NOMO-1 (cell line): ENCODE measurements at regions not wholly inside any gene's neighbourhood (a gene's known extent, or its start where the extent isn't known, plus 50 kb on each side); places are given as distances from the start of the nearest gene placed in this dataset.

Source experiments
- DNase-seq, 2 experiments: peaks; one replicate each; lab custom pipeline; 2025; ENCODE audit not compliant: unreplicated experiment in 2 of 2; lab: John Stamatoyannopoulos, UW

DNA sequence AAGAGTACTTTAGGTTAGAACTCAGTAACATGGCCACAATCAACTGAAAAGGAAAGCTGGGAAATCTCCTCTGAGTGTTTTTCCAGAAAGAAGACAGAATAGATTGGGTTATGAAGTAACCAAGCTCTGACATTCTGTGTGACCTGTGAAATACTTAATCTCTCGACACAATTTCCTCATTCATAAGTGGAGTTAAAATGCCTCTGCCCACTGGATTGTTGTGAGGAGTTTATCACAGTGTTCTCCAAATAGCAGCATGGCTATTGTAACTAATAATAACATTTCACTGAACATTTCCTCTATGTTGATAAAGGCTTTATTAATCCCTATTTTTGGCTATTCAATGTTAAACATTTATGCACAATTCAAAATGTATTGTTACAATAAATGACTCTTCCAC is 311.0 kb downstream of the GABRB2 start:
- DNase-seq = no peak

DNA sequence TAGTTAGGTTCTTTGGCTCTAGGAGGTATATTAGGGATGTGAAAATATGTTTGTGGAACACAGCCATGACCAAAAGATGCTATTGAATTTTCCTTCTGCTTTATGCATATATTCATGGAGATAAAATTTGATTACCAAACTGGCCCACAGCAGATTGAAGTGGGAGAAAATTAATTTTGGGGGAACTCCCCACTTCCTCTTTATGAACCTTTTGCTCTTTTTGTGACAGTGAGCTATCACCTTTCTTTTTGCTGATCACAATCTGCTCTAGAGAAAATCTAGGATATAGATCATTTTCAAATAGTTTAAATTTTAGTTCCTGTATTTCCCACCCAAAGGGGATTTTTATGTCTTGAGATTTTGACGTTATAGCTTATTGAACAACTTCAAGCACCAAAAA is 313.0 kb downstream of the GABRB2 start:
- DNase-seq = no peak

DNA sequence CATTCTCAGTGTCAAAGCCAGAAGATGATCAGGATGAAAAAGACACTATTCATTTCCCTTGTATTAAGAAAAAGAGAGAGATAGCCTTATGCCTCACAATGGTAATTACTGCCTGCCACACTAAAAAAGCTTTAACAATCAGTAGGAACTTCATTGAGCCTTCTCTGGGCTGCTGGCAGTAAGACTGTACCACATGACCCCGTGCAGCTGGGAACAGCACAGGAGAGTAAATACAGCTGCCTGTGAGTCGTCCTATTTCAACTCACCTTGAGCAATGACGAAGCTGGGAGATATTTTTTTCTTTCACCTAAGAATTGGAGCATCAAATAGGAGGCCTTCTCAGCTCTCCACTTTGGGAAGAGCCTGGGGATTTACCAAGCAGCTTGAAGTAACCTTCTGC is 316.3 kb downstream of the GABRB2 start:
- DNase-seq = no peak

- DNase-seq = no peak
These were observed 326.7 kb downstream of the GABRB2 start for GRCh38 chr5:161219816-161220215.

DNA sequence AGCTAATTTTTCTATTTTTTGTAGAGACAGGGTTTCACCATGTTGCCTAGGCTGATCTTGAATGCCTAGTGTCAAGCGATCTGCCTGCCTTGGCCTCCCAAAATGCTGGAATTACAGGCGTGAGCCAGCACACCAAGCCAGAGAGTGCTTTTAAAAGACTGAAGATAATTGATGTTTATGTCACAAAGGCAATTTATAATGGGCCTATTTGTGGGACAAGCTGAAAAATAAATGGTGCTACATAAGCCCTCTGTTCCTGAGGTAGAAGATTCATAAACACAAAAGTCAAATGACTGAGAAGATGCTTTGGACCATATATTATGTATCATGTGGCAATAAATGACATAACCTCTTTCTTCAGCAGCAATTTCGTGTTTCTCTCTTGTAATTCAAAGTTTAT is 329.6 kb downstream of the GABRB2 start:
- DNase-seq = no peak

GRCh38 chr5:161212123-161212712 is 334.3 kb downstream of the GABRB2 start:
- no peak for DNase-seq

DNA sequence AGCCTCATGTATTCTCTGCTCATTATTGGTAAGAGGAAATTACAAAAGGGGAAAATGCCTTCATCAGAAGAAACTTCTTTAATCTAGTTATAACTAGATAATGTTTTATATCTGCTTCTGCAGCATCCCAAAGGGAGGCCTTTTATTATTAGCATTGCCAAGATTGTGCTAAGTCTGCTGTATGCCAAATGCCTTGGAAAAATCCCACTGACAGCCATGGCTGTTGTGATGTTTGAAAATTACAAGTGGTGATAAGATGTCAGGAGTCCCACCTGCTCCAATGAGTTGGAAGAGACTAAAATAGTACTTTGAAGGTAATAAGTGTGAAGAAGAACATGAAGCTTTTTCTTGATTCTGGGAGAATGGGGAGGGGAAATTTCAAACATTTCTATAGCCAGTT is 345.0 kb downstream of the GABRB2 start:
- no peak for DNase-seq

DNA sequence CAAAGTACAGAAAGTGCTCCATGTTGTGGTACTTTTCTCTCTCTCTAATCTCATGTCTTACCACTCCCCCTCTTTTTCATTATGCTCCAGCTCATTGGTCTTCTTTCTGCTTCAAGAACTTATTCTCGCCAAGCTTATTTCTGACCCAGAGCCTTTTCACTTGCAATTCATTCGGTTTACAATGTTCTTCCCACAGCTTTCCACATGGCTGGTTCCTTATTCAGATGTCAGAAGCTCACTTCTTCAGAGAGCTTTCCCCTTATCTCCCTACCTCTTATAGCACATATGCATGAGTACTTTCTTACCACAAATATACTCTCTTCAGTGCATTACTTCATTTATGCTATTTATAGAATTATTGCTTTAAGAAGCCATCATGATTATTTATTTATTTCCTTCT is 338.8 kb upstream of the ATP10B start:
- DNase-seq = no peak

GRCh38 chr5:161190086-161190485 is 338.1 kb upstream of the ATP10B start:
- DNase-seq = no peak

GRCh38 chr5:161189452-161189851 is 337.4 kb upstream of the ATP10B start:
- DNase-seq = no peak

- no peak for DNase-seq
These were observed 331.5 kb upstream of the ATP10B start for GRCh38 chr5:161183559-161183958.

GRCh38 chr5:161176221-161176620 is 324.2 kb upstream of the ATP10B start:
- DNase-seq = no peak

DNA sequence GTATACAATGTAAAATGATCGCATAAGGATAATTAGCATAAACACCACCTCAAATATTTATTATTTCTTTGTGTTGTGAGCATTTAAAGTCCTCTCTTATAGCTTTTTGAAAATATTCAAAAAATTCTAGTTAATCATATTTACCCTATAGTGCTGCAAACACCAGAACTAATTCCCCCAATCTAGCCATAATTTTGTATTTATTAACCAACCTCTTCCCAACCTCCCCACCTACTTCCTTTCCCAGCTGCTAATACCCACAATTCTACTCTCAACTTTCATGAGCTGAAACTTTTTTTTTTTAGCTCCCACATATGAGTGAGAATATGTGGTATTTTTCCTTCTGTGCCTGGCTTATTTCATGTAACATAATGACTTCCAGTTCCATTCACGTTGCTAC is 317.8 kb upstream of the ATP10B start:
- no peak for DNase-seq

- no peak for DNase-seq
These were observed 315.2 kb upstream of the ATP10B start for GRCh38 chr5:161167016-161167767.

DNA sequence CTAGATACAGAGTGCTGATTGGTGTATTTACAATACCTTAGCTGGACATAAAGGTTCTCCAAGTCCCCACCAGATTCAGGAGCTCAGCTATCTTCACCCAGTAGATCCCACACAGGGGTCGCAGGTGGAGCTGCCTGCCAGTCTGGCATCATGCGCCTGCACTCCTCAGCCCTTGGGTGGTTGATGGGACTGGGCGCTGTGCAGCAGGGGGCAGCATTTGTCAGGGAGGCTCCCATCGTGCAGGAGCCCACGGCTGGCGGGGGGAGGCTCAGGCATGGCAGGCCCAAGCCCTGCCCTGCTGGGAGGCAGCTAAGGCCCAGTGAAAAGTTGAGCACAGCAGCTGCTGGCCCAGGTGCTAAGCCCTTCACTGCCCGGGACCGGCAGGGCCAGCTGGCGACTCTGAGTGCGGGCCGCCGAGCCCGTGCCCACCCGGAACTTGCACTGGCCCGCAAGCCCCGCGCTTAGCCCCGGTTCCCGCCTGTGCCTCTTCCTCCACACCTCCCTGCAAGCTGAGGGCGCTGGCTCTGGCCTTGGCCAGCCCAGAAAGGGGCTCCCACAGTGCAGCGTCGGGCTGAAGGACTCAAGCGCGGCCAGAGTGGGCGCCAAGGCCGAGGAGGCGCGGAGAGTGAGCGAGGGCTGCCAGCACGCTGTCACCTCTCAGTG is 314.1 kb upstream of the ATP10B start:
- no peak for DNase-seq

- no peak for DNase-seq
These were observed 305.9 kb upstream of the ATP10B start for GRCh38 chr5:161157925-161158324.

GRCh38 chr5:161155451-161155850 is 303.4 kb upstream of the ATP10B start:
- no peak for DNase-seq

- no peak for DNase-seq
These were observed 300.5 kb upstream of the ATP10B start for GRCh38 chr5:161152415-161152940.

DNA sequence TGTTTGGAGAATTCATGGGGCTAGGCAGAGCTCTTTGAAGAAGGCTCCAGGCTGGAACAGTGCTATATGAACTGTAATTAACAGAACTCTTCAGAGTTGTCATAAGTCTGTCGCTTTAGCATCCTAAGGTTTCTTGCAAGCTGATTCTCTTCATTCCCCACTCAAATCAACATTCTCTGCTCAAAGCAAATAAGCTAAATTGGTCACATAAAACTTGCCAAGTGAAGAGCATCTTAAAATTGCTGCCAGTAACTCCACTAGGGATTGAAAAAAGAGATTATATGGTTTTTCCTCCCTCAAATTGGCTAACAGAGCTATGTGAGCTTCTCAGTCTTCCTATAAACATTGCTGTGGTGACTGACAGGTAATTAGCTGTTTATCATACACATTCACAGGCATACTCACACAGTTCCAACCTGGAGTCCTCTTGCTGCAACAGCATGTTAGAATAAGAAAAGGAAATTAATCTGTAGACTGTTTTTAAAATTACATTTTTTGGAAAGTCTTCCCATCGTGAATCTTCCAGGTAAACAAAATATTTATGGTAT is 298.5 kb upstream of the ATP10B start:
- no peak for DNase-seq

- no peak for DNase-seq
These were observed 297.1 kb upstream of the ATP10B start for GRCh38 chr5:161149078-161149477.

DNA sequence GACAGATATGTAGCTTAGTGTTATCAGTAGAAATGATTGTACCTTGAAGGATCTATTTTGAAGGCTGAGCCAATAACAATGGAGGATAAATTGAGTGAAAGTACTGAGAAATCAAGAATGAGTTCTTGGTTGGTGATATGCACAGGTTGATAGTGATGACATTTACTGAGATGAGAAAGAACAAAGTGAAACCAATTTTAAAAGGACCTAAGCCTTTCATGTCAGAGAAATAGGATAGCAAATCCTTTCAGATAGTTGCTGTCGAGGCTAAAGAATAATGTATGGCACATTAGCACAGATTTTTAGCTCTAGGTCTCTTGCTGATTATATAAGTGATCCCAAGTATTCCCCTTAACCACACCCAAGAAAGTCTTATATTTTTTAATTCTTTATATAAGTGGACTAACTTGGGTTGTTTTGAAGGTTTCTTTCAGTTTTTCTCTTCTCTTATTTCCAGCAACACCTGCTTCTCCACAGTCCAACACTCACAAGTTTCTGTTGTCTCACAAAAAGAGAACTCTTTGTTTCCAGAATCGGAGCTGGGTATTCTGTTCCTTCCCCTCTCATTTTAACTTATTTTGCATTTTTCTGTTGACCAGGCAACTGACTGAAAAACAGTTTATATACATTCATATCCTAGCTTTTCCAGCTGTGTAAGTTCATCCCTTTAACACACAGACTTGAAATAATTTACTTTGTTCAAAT is 286.9 kb upstream of the ATP10B start:
- DNase-seq = no peak
